A549 (cell line): ENCODE measurements at regions not wholly inside any gene's neighbourhood (a gene's known extent, or its start where the extent isn't known, plus 50 kb on each side); places are given as distances from the start of the nearest gene placed in this dataset.

Experiments used
- BHLHE40 ChIP-seq: IDR thresholded peaks from 2 replicates; pipeline ENCODE4 v1.6.1; 2012; ENCODE audit warnings: low read depth, low read length, inconsistent platforms
- EP300 ChIP-seq, 2 experiments: fragments of >200 bp; sonication (Bioruptor Twin); formaldehyde crosslinking; IDR thresholded peaks; 2 replicates in 1 of 2; 3 replicates in 1 of 2; pipeline ENCODE4 v1.6.1; 2016 to 2017
- HDAC2 ChIP-seq: fragments of 200-600 bp; sonication (generic); IDR thresholded peaks from 2 replicates; pipeline ENCODE4 v1.6.1; 2016
- KDM1A ChIP-seq: fragments of 200-600 bp; sonication (generic); IDR thresholded peaks from 2 replicates; pipeline ENCODE4 v1.6.1; 2016; ENCODE audit warnings: low read depth, mild to moderate bottlenecking
- MAFK ChIP-seq: fragments of 450-650 bp; IDR thresholded peaks from 2 replicates; pipeline ENCODE4 v1.6.1; 2014; ENCODE audit not compliant: partially characterized antibody
- POLR2A ChIP-seq: IDR thresholded peaks from 2 replicates; pipeline ENCODE4 v1.6.1; 2012; ENCODE audit warnings: mild to moderate bottlenecking, low read length
- RAD21 ChIP-seq, 2 experiments: fragments of >200 bp in 1 of 2; sonication (Bioruptor Twin) in 1 of 2; formaldehyde crosslinking in 1 of 2; IDR thresholded peaks in 1 of 2; conservative IDR thresholded peaks in 1 of 2; 2 replicates in 1 of 2; 3 replicates in 1 of 2; pipeline ENCODE4 v1.6.1; 2012 to 2018; ENCODE audit warnings: inconsistent platforms in 1 of 2
- RCOR1 ChIP-seq: fragments of 150-350 bp; IDR thresholded peaks from 2 replicates; pipeline ENCODE4 v1.6.1; 2014; ENCODE audit warnings: antibody characterized with exemption, low read length, low read depth
- RFX5 ChIP-seq: fragments of 450-650 bp; IDR thresholded peaks from 2 replicates; pipeline ENCODE4 v1.7.1; 2014; ENCODE audit warnings: antibody characterized with exemption, mild to moderate bottlenecking, moderate library complexity
- SMC3 ChIP-seq: fragments of >200 bp; sonication (Bioruptor Twin); formaldehyde crosslinking; IDR thresholded peaks from 3 replicates; pipeline ENCODE4 v1.6.1; 2018; ENCODE audit warnings: inconsistent platforms
- ZC3H11A ChIP-seq: fragments of 450-650 bp; IDR thresholded peaks from 2 replicates; pipeline ENCODE4 v1.6.1; 2014; ENCODE audit warnings: antibody characterized with exemption, mild to moderate bottlenecking
- TF ChIP-seq, protein P1 (sequence below): fragments of 450-650 bp; IDR thresholded peaks from 2 replicates; pipeline ENCODE4 v1.6.1; 2014; ENCODE audit warnings: antibody characterized with exemption
- TF ChIP-seq, protein P2 (sequence below): fragments of >200 bp; sonication (Bioruptor Twin); formaldehyde crosslinking; IDR thresholded peaks from 3 replicates; pipeline ENCODE4 v1.5.1; 2016
- TF ChIP-seq, protein P3 (sequence below): fragments of 200-600 bp; sonication (generic); IDR thresholded peaks from 2 replicates; pipeline ENCODE4 v1.6.1; 2016; ENCODE audit warnings: antibody characterized with exemption, mild to moderate bottlenecking, moderate library complexity

DNA sequence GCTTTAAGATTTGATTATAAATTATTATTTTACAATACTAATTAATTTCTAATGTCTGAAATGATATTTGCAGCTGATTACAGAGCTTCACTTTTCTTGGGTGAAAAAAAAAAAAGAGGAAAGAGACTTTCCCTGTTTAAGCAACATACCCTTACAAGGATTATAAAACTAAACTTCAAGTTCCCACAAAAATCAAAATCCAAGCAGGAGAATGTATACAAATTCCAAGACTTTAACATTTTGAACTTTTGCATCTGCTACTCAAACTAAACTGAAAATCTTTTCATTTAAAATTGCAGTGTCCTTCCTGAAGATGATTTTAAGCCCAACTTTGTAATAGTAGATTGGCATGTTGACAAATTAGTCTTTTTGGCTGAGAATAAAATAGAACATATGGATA is 742.4 kb upstream of the INTU start:
- TF ChIP-seq SMC3, result no peak
- TF ChIP-seq, protein P1, sequence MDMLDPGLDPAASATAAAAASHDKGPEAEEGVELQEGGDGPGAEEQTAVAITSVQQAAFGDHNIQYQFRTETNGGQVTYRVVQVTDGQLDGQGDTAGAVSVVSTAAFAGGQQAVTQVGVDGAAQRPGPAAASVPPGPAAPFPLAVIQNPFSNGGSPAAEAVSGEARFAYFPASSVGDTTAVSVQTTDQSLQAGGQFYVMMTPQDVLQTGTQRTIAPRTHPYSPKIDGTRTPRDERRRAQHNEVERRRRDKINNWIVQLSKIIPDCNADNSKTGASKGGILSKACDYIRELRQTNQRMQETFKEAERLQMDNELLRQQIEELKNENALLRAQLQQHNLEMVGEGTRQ, result no peak
- TF ChIP-seq, protein P2, sequence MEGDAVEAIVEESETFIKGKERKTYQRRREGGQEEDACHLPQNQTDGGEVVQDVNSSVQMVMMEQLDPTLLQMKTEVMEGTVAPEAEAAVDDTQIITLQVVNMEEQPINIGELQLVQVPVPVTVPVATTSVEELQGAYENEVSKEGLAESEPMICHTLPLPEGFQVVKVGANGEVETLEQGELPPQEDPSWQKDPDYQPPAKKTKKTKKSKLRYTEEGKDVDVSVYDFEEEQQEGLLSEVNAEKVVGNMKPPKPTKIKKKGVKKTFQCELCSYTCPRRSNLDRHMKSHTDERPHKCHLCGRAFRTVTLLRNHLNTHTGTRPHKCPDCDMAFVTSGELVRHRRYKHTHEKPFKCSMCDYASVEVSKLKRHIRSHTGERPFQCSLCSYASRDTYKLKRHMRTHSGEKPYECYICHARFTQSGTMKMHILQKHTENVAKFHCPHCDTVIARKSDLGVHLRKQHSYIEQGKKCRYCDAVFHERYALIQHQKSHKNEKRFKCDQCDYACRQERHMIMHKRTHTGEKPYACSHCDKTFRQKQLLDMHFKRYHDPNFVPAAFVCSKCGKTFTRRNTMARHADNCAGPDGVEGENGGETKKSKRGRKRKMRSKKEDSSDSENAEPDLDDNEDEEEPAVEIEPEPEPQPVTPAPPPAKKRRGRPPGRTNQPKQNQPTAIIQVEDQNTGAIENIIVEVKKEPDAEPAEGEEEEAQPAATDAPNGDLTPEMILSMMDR, result no peak
- no peak for TF ChIP-seq RAD21 (conservative IDR thresholded peaks at IDR 0.05 in 1 of 2, IDR thresholded peaks at IDR 0.05 in 1 of 2)
- no peak for TF ChIP-seq EP300 (IDR thresholded peaks at IDR 0.05)
- TF ChIP-seq, protein P3, sequence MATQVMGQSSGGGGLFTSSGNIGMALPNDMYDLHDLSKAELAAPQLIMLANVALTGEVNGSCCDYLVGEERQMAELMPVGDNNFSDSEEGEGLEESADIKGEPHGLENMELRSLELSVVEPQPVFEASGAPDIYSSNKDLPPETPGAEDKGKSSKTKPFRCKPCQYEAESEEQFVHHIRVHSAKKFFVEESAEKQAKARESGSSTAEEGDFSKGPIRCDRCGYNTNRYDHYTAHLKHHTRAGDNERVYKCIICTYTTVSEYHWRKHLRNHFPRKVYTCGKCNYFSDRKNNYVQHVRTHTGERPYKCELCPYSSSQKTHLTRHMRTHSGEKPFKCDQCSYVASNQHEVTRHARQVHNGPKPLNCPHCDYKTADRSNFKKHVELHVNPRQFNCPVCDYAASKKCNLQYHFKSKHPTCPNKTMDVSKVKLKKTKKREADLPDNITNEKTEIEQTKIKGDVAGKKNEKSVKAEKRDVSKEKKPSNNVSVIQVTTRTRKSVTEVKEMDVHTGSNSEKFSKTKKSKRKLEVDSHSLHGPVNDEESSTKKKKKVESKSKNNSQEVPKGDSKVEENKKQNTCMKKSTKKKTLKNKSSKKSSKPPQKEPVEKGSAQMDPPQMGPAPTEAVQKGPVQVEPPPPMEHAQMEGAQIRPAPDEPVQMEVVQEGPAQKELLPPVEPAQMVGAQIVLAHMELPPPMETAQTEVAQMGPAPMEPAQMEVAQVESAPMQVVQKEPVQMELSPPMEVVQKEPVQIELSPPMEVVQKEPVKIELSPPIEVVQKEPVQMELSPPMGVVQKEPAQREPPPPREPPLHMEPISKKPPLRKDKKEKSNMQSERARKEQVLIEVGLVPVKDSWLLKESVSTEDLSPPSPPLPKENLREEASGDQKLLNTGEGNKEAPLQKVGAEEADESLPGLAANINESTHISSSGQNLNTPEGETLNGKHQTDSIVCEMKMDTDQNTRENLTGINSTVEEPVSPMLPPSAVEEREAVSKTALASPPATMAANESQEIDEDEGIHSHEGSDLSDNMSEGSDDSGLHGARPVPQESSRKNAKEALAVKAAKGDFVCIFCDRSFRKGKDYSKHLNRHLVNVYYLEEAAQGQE, result no peak
- TF ChIP-seq ZC3H11A, result no peak
- TF ChIP-seq KDM1A, result no peak
- no peak for TF ChIP-seq HDAC2
- TF ChIP-seq RCOR1, result no peak
- TF ChIP-seq RFX5, result no peak
- no peak for TF ChIP-seq POLR2A
- no peak for TF ChIP-seq MAFK
- no peak for TF ChIP-seq BHLHE40
